OCI-LY7 (cell line): ENCODE measurements at regions not wholly inside any gene's neighbourhood (a gene's known extent, or its start where the extent isn't known, plus 50 kb on each side); places are given as distances from the start of the nearest gene placed in this dataset.
"Not testable (repeated sequence)": the region's sequence is repeated elsewhere in the genome, so short reads cannot be mapped to it uniquely, and the experiment has no call there.

Experiments
- BruUV-seq: library from RNA; stranded (reverse); fragments of 400-500 nt; replicated peaks from 2 replicates; lab custom pipeline; 2021; lab: Mats Ljungman, UMichigan
- CTCF ChIA-PET: fragments of 300-600 bp; sonication (Branson Sonifier 250); formaldehyde crosslinking; loops from one replicate; lab custom pipeline; 2022; ENCODE audit warnings: antibody characterized with exemption; ENCODE audit not compliant: unreplicated experiment; lab: Charles Lee
- POLR2A ChIA-PET: fragments of 300-600 bp; sonication (Branson Sonifier 250); formaldehyde crosslinking; loops from one replicate; lab custom pipeline; 2022; ENCODE audit warnings: antibody characterized with exemption; lab: Charles Lee
- DNase-seq: peaks from one replicate; pipeline ENCODE4 v3.0.0-alpha.2; 2015; ENCODE audit warnings: low spot score
- H2AFZ ChIP-seq: fragments of 200-600 bp; sonication (generic), shearing (Covaris generic); 2 replicates; pipeline ENCODE4 v1.6.1; 2014; ENCODE audit warnings: mild to moderate bottlenecking, antibody characterized with exemption, low read length, moderate library complexity
- H3K27ac ChIP-seq: fragments of 200-600 bp; sonication (generic); 2 replicates; pipeline ENCODE4 v1.5.1; 2014; ENCODE audit warnings: mixed run types, low read depth, mild to moderate bottlenecking, moderate library complexity, low read length, inconsistent platforms; ENCODE audit not compliant: poor library complexity, severe bottlenecking
- H3K36me3 ChIP-seq: fragments of 200-600 bp; sonication (generic); 2 replicates; pipeline ENCODE4 v1.6.1; 2014; ENCODE audit warnings: mild to moderate bottlenecking, antibody characterized with exemption, low read length, moderate library complexity, mixed read lengths; ENCODE audit not compliant: insufficient read depth
- H3K4me1 ChIP-seq: fragments of 200-600 bp; sonication (generic); 2 replicates; pipeline ENCODE4 v1.5.1; 2014; ENCODE audit warnings: mild to moderate bottlenecking, low read length; ENCODE audit not compliant: insufficient read depth, poor library complexity, severe bottlenecking
- H3K4me2 ChIP-seq: fragments of 200-600 bp; sonication (generic); 2 replicates; pipeline ENCODE4 v1.6.1; 2014; ENCODE audit warnings: mild to moderate bottlenecking, low read length
- H3K4me3 ChIP-seq: fragments of 200-600 bp; sonication (generic); 2 replicates; pipeline ENCODE4 v1.5.1; 2014; ENCODE audit warnings: mild to moderate bottlenecking, low read depth, low read length; ENCODE audit not compliant: poor library complexity, severe bottlenecking
- H3K79me2 ChIP-seq: fragments of 200-600 bp; sonication (generic); 2 replicates; pipeline ENCODE4 v1.6.1; 2016; ENCODE audit warnings: low read depth, mild to moderate bottlenecking, low read length, moderate library complexity, mixed read lengths; ENCODE audit not compliant: insufficient read depth
- H3K9me2 ChIP-seq: fragments of 200-600 bp; sonication (generic); 2 replicates; pipeline ENCODE4 v1.6.1; 2016; ENCODE audit warnings: mild to moderate bottlenecking, low read length, mixed read lengths; ENCODE audit not compliant: insufficient read depth
- H3K9me3 ChIP-seq: fragments of 200-600 bp; sonication (generic); 2 replicates; pipeline ENCODE4 v1.6.1; 2014; ENCODE audit warnings: mild to moderate bottlenecking, mixed run types, low read length, mixed read lengths
- H4K20me1 ChIP-seq: fragments of 200-600 bp; sonication (generic); 2 replicates; pipeline ENCODE4 v1.6.1; 2014; ENCODE audit warnings: mild to moderate bottlenecking, antibody characterized with exemption, low read length, moderate library complexity, mixed read lengths; ENCODE audit not compliant: insufficient read depth
- intact Hi-C: fragments of 100-400 bp; cut with micrococcal nuclease; formaldehyde crosslinking; loops from one replicate; pipeline ENCODE4 v1.10.0; 2022; ENCODE audit not compliant: unreplicated experiment

DNA sequence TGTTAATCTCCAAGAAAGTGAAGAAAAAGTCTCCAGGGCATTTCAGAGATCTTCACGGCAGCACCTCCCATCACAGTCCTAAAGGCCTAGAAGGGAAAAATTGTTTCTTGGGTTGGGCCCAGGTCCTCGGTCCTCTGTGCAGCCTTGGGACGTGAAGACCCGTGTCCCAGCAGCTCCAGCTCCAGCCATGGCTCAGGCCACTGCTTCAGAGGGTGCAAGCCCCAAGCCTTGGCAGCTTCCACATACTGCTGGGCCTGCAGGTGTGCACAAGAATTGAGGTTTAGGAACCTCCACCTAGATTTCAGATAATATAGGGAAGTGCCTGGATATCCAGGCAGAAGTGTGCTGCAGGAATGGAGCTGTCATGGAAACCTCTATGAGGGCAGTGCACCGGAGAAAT, 176.2 kb upstream of the ZNF322 start:
- POLR2A ChIA-PET, CTCF ChIA-PET, DNase-seq: not testable (repeated sequence)

DNA sequence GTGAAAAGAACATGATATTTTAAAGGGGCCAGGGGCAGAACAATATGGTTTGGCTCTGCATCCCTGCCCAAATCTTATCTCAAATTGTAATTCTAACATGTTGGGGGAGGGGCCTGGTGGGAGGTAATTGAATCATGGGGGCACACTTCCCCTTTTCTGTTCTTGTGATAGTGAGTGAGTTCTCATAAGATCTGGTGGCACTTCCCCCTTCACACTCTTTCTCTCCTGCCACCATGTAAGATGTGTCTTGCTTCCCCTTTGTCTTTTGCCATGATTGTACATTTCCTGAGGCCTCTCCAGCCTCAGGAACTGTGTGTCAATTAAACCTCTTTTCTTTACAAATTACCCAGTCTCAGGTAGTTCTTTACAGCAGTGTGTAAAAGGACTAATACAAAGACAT, 177.1 kb upstream of the ZNF322 start:
- POLR2A ChIA-PET, CTCF ChIA-PET, intact Hi-C loops, BruUV-seq, H3K27ac ChIP-seq, H3K4me3 ChIP-seq, DNase-seq, H4K20me1 ChIP-seq, H3K36me3 ChIP-seq, H3K9me3 ChIP-seq, H2AFZ ChIP-seq, H3K79me2 ChIP-seq, H3K4me2 ChIP-seq, H3K9me2 ChIP-seq, H3K4me1 ChIP-seq: not testable (repeated sequence)

More for the DNA sequence above, 176.2 kb upstream of the ZNF322 start:
- H3K79me2 ChIP-seq, H2AFZ ChIP-seq, H3K9me3 ChIP-seq, H3K4me3 ChIP-seq, BruUV-seq, H4K20me1 ChIP-seq, H3K4me2 ChIP-seq, intact Hi-C loops, H3K9me2 ChIP-seq, H3K4me1 ChIP-seq, H3K27ac ChIP-seq, H3K36me3 ChIP-seq: not testable (repeated sequence)

DNA sequence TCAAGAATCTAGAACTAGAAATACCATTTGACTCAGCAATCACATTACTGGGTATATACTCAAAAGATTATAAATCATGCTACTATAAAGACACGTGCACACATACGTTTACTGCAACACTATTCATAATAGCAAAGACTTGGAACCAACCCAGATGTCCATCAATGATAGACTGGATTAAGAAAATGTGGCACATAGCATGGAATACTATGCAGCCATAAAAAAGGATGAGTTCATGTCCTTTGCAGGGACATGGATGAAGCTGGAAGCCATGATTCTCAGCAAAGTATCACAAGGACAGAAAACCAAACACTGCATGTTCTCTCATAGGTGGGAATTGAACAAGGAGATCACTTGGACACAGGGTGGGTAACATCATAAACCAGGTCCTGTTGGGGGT, 185.3 kb upstream of the ZNF322 start:
- H3K4me3 ChIP-seq, H3K27ac ChIP-seq, DNase-seq, POLR2A ChIA-PET, intact Hi-C loops, H3K79me2 ChIP-seq, H2AFZ ChIP-seq, H3K9me2 ChIP-seq, H3K36me3 ChIP-seq, H3K4me2 ChIP-seq, H3K4me1 ChIP-seq, H4K20me1 ChIP-seq, H3K9me3 ChIP-seq, BruUV-seq, CTCF ChIA-PET: not testable (repeated sequence)

DNA sequence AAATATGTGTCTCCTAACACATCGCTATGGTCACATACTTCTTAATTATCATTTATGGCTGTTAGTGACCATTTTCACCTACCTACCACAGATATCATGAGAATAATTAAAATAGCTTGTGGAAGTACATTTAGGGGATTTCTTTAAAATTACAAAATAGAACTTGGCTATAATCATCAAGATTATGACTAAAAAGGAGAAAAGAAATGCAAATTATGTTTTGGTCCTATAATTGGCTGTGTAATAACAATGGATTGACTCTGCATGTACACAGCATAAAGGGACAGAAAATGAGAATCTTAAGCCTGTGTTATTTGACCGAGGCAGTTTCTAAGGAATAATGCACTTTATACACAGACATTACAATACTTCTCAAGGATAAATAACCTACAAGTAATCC, 197.7 kb upstream of the ZNF322 start:
- DNase-seq, CTCF ChIA-PET, POLR2A ChIA-PET, H3K9me3 ChIP-seq, H3K4me3 ChIP-seq, intact Hi-C loops, H2AFZ ChIP-seq, H3K79me2 ChIP-seq, H3K9me2 ChIP-seq, H3K4me2 ChIP-seq, H3K36me3 ChIP-seq, H3K27ac ChIP-seq, BruUV-seq, H3K4me1 ChIP-seq, H4K20me1 ChIP-seq: not testable (repeated sequence)

DNA sequence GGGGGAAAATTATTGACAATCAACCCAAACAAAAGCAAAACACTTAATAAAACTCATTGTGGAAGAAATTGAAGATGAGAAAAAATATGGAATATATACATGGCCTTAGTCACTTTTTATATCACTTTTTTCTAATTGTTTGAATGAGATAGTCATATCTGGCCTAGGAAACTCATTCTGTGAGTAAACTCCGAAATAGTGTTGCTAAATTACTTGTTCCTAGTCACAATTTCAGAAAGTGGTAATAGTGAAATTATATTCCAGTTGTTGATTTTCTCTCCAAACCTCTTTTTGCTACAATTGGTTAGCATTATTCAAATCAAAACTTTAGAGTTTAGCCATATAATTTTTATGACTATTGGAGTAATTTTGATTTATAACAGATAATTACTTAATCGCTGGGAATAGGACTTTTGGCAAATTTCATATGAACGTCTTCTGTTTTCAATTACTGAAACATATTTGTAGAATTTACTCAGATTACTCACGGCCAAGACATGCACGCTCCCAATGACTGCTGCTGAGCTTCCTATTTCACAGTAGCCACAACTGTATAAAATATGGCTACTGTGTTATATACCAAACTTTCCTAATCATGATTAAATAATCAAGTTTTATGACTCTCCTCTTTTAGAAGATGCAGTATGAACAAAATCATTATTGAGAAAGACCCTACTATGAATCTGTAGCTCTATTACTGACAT, 199.7 kb upstream of the ZNF322 start:
- CTCF ChIA-PET, POLR2A ChIA-PET, H4K20me1 ChIP-seq, H3K4me2 ChIP-seq, H2AFZ ChIP-seq, H3K9me3 ChIP-seq, H3K4me1 ChIP-seq, H3K9me2 ChIP-seq, BruUV-seq, H3K27ac ChIP-seq, H3K4me3 ChIP-seq, DNase-seq, H3K79me2 ChIP-seq, H3K36me3 ChIP-seq, intact Hi-C loops: not testable (repeated sequence)

DNA sequence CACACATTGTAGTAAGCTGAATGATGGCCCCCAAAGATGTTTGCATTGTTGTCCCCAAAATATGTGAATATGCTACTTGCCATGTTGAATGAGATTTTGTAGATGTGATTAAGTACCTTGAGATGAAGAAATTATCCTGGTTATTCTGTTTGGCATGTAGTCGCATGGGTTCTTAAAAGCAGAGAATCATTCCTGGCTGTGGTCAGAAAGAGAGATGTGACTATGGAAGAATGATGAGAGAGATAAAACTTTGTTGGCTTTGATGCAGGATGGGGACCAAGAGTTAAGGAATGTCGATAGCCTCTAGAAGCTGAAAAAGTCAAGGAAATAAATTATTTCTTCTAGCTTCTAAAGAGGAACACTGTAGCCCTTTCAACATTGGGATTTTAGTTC, 200.2 kb upstream of the ZNF322 start:
- POLR2A ChIA-PET, H4K20me1 ChIP-seq, H3K4me1 ChIP-seq, H3K9me2 ChIP-seq, DNase-seq, H3K36me3 ChIP-seq, BruUV-seq, H3K79me2 ChIP-seq, CTCF ChIA-PET, intact Hi-C loops, H3K4me3 ChIP-seq, H3K4me2 ChIP-seq, H2AFZ ChIP-seq, H3K9me3 ChIP-seq, H3K27ac ChIP-seq: not testable (repeated sequence)
